ENCODE measurements at regions not wholly inside any gene's neighbourhood (a gene's known extent, or its start where the extent isn't known, plus 50 kb on each side); places are given as distances from the start of the nearest gene placed in this dataset.
"Not testable (repeated sequence)": the region's sequence is repeated elsewhere in the genome, so short reads cannot be mapped to it uniquely, and the experiment has no call there.

- DNase-seq (ENCODE audit: low spot score), result no peak
- intact Hi-C loops (cut with DNase I), result no loop called here
Measured at GRCh38 chr7:106566672-106567071, 94.3 kb downstream of the CCDC71L start.

GRCh38 chr7:106566196-106566595 is 94.8 kb downstream of the CCDC71L start:
- intact Hi-C loops (cut with DNase I), result no loop called here
- DNase-seq (ENCODE audit: low spot score), result no peak

GRCh38 chr7:106565428-106565827 is 95.5 kb downstream of the CCDC71L start:
- intact Hi-C loops (cut with DNase I), result no loop called here
- no peak for DNase-seq (ENCODE audit: low spot score)

- DNase-seq (ENCODE audit: low spot score), result no peak
- intact Hi-C loops (cut with DNase I), result no loop called here
Measured at GRCh38 chr7:106563466-106564150, 97.3 kb downstream of the CCDC71L start.

- intact Hi-C loops (cut with DNase I), result no loop called here
- no peak for DNase-seq (ENCODE audit: low spot score)
Measured at GRCh38 chr7:106562711-106563366, 98.1 kb downstream of the CCDC71L start.

DNA sequence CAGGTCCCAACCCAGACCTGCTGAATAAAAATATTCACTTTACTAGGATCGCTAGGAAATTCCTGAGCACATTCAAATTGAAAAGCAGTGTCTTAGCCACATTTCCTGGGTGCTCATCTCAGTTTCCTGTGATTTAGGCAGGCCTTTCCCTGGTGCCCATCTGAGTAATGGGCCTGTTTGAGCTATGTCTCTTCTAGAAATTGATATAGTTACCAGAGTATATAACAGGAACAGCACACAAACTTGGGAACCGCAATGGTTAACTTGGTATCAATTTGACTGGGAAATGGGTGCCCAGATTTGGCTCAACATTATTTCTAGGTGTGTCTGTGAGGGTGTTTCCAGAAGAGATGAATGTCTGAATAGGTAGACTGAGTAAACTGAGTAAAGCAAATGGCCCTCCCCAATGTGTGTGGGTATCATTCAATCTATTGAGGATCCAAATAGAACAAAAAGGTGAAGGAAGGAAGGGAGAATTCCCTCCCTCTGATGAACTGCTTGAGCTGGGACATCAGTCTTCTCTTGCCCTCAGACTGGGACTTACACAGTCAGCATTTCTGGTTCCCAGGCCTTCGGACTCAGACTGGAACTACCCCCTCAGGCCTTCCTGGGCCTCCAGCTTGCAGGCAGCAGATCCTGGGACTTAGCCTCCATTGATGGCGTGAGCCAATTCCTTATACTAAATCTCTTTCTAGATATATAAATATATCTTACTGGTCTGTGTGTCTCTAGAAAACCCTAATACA is 99.1 kb downstream of the CCDC71L start:
- intact Hi-C loops (cut with DNase I), result no loop called here
- DNase-seq (ENCODE audit: low spot score), result no peak

- intact Hi-C loops (cut with DNase I), result no loop called here
- DNase-seq (ENCODE audit: low spot score), result no peak
Measured at GRCh38 chr7:106561151-106561550, 99.8 kb downstream of the CCDC71L start.

DNA sequence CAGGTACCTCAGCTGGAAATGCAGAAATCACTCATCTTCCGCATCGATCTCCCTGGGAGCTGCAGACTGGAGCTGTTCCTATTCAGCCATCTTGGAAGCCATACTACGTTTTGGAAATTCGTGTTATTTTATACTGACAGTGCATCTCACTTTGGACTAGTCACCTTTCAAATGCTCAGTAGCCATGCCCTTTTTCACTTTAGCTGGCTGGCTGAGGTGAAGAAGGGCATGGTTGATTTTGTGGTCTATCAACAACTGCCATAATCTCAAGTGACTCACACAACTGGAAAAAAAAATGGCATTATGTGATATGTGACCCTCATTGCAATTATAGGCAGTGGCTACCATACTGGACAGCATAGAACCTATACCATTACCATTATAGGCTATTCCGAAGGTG is 100.5 kb downstream of the CCDC71L start:
- intact Hi-C loops (cut with DNase I), result no loop called here
- DNase-seq (ENCODE audit: low spot score), result no peak

- intact Hi-C loops (cut with DNase I); DNase-seq (ENCODE audit: low spot score): not testable (repeated sequence)
Measured at GRCh38 chr7:106556244-106556643, 104.7 kb downstream of the CCDC71L start.

GRCh38 chr7:106554623-106555022 is 106.3 kb downstream of the CCDC71L start:
- intact Hi-C loops (cut with DNase I), result loop anchor here in 1 of 2 donors (5.0 kb wide), 1 partner anchor 913 kb away; no protein-coding TSS in a partner anchor
- not testable (repeated sequence) for DNase-seq (ENCODE audit: low spot score)

GRCh38 chr7:106553446-106553836 is 107.5 kb downstream of the CCDC71L start:
- intact Hi-C loops (cut with DNase I), result loop anchor here in 1 of 2 donors (5.0 kb wide), 1 partner anchor 914 kb away; no protein-coding TSS in a partner anchor
- no peak for DNase-seq (ENCODE audit: low spot score)

DNA sequence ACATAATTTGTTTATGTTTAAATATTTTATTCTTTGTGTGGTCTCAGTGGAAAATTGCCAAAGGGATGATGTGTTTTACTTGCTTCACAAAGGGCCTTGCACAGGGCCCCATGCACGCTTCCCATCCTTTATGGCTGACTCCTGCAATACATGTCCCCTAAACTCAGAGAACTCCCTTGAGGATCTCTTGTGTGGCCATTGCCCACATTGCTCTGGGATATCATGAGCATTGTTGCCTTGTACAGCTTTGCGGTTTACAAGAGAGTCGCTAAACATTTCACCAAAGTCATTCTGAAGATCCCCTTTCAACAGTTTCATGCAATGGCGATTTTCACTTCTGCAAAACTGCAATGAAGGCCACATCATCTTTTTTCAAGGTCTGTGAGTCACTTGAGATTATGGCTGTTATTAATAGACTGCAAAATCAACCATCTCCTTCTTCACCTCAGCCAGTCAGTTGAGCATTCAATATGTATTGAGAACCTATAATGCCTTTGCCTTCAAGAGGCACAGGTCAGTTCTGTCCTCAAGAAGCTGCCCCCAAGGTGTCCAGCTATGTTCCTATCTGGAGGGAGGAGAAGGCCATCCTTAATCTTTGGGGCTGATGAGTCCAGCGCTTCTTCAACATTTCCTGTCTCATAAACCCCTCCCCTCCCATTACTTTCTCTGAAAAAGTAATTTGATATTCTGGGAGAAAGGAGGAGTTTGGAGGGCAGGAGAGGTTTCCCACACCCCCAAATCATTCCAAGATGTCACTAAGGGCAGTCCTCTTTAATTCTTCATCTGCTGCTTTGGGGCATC is 108.1 kb downstream of the CCDC71L start:
- intact Hi-C loops (cut with DNase I), result loop anchor here in 1 of 2 donors (5.0 kb wide), 1 partner anchor 914 kb away; no protein-coding TSS in a partner anchor
- no peak for DNase-seq (ENCODE audit: low spot score)

DNA sequence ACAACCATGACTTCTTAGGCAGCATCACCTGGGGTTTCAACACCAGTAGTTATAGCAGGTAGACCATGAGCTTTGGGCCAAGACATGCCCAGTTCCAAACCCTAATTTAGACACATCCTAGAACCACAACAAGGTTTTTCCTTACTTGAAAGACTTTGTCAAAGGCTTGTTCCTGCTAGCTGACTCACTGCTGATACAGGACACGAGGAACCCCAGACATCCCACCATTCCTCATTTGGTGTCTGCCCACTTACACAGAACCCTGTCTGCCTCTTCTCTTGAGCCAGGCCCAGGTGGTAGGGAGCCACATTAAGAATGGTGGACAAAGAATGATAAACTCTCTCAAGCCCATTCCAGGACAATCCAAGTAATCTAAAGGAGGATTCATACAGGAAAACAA is 109.0 kb downstream of the CCDC71L start:
- intact Hi-C loops (cut with DNase I), result loop anchor here in 1 of 2 donors (5.0 kb wide), 1 partner anchor 915 kb away; no protein-coding TSS in a partner anchor
- DNase-seq (ENCODE audit: low spot score), result no peak

GRCh38 chr7:106548491-106548890 is 112.5 kb downstream of the CCDC71L start:
- intact Hi-C loops (cut with DNase I), result no loop called here
- DNase-seq (ENCODE audit: low spot score), result no peak

- no peak for DNase-seq (ENCODE audit: low spot score)
- intact Hi-C loops (cut with DNase I), result no loop called here
Measured at GRCh38 chr7:106545275-106545674, 115.7 kb downstream of the CCDC71L start.

- intact Hi-C loops (cut with DNase I), result loop anchor here (5.0 kb wide), 2 partner anchors 189 to 366 kb away; no protein-coding TSS in a partner anchor
- DNase-seq (ENCODE audit: low spot score), result no peak
Measured at GRCh38 chr7:106543221-106543757, 117.7 kb downstream of the CCDC71L start.

DNA sequence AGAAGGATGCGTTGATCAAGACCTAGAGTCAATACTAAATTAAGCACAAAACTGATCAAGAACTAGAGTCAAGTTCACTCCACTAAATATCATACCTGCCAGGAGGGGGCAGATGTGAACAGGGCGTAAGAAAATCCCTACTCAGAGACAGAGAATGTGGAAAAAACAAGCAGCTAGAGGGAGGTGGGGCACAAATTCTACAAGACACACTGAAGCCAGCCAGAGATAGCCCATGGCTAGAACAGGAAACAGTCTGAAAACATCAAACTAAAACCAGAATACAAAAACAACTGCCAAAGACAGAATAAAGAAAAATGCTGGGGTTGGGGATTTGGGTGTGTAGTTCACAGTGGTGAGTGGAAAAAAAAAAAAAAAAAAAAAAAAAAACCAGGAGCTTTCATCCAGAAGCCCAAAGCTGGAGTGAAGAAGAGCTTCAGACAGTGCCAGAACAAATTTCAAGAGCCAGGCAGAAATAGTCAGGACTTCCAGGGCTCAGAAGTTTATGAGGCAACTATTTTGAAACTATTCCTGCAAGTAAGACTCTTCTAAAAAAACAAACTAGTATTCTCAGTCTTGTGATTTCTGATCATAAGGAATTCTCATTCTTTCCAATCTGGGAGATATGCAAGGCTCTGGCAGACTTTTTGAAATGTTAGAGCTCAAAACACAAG is 118.3 kb downstream of the CCDC71L start:
- intact Hi-C loops (cut with DNase I), result loop anchor here (5.0 kb wide), 2 partner anchors 190 to 365 kb away; no protein-coding TSS in a partner anchor

DNA sequence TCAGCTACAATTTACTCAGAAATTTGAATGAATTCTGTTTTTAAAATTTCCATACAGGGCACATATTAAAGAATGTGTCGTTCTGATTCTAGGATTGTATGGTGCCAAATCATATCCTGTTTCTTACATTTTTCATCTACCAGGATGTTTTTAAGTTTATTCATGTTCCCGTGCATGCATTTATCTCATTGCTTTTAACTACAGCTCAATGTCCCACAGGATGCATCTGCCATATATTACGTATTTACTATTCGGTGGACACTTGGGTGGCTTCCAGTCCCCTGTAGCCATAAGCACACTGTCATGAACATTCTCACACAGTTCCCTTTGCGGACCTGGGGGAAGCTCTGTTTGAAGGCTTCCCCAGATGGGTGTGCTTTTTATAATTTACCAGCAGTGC is 122.3 kb downstream of the CCDC71L start:
- DNase-seq (ENCODE audit: low spot score), result no peak
- intact Hi-C loops (cut with DNase I), result no loop called here

More for the DNA sequence above, 118.3 kb downstream of the CCDC71L start:
- no peak for DNase-seq (ENCODE audit: low spot score)
